ENCODE measurements at regions not wholly inside any gene's neighbourhood (a gene's known extent, or its start where the extent isn't known, plus 50 kb on each side); places are given as distances from the start of the nearest gene placed in this dataset.
A peak's percentile ranks its signal among the peaks of the same experiment; 100 is the strongest.

- H3K36me3 ChIP-seq: no peaks in the 10 kb centered on the region
- peaks cover 6% of the 10 kb centered on the region for H3K4me1 ChIP-seq (ENCODE audit: insufficient read depth)
- no peaks in the 10 kb centered on the region for H3K9me3 ChIP-seq
- no peak for TF ChIP-seq POLR2A (IDR thresholded peaks at IDR 0.05)
- TF ChIP-seq, protein P1, sequence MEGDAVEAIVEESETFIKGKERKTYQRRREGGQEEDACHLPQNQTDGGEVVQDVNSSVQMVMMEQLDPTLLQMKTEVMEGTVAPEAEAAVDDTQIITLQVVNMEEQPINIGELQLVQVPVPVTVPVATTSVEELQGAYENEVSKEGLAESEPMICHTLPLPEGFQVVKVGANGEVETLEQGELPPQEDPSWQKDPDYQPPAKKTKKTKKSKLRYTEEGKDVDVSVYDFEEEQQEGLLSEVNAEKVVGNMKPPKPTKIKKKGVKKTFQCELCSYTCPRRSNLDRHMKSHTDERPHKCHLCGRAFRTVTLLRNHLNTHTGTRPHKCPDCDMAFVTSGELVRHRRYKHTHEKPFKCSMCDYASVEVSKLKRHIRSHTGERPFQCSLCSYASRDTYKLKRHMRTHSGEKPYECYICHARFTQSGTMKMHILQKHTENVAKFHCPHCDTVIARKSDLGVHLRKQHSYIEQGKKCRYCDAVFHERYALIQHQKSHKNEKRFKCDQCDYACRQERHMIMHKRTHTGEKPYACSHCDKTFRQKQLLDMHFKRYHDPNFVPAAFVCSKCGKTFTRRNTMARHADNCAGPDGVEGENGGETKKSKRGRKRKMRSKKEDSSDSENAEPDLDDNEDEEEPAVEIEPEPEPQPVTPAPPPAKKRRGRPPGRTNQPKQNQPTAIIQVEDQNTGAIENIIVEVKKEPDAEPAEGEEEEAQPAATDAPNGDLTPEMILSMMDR (IDR thresholded peaks at IDR 0.05): no peak
- no peak overlapping the region for H3K4me3 ChIP-seq
- peak in 2 of 5 donors; percentile 37 to 44 for DNase-seq
- peak overlapping the region; percentile 26 to 59 for H3K27ac ChIP-seq
- 11 to 27% (median 13%) methylated on average over 7 of the region's 7 CpGs for WGBS, 3 donors
- intact Hi-C loops (cut with DNase I): no loop called here
- H3K27me3 ChIP-seq: no peaks in the 10 kb centered on the region
Observed at GRCh38 chr3:56970461-56970879, 90.0 kb upstream of the SPATA12 start.

- no peak overlapping the region for H3K4me3 ChIP-seq
- H3K36me3 ChIP-seq: no peaks in the 10 kb centered on the region
- peaks cover 3% of the 10 kb centered on the region for H3K4me1 ChIP-seq (ENCODE audit: insufficient read depth)
- intact Hi-C loops (cut with DNase I): no loop called here
- no peak for DNase-seq
- no peaks in the 10 kb centered on the region for H3K9me3 ChIP-seq
- TF ChIP-seq, protein P1 (IDR thresholded peaks at IDR 0.05): no peak
- TF ChIP-seq EP300 (IDR thresholded peaks at IDR 0.05) (no peak), POLR2A (IDR thresholded peaks at IDR 0.05) (no peak)
- no peaks in the 10 kb centered on the region for H3K27me3 ChIP-seq
- H3K27ac ChIP-seq: peak overlapping the region in 1 of 2 donors; percentile 59
- WGBS, 3 donors: 14 to 21% (median 18%) methylated on average over 1 of the region's 1 CpG
Observed at GRCh38 chr3:56969851-56970250, 90.6 kb upstream of the SPATA12 start.

DNA sequence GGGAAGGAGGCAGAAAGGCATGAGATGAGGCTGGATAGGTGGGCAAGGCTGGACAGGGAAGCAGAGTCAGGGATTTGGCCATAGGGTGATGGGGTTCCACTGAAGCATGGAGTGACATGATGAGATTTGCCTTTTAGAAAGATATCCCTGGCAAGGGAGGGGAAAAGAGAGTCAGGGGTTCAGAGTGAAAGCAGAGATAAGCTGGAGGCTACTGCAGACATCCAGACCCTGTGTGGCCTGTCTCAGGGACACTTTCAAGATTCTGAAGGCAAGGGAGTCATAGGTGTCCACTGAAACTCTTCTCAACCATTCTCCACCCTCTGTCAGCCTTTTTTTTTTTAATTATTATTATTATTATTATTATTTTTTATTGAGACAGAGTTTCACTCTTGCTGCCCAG is 94.0 kb upstream of the SPATA12 start:
- TF ChIP-seq EP300 (IDR thresholded peaks at IDR 0.05): no peak
- no peak for TF ChIP-seq POLR2A (IDR thresholded peaks at IDR 0.05)
- TF ChIP-seq, protein P1 (IDR thresholded peaks at IDR 0.05): no peak
- no peaks in the 10 kb centered on the region for H3K9me3 ChIP-seq
- no peak overlapping the region for H3K4me3 ChIP-seq

GRCh38 chr3:56966104-56966503 is 94.4 kb upstream of the SPATA12 start:
- intact Hi-C loops (cut with DNase I): no loop called here
- DNase-seq: no peak
- 97 to 98% (median 98%) methylated on average over 1 of the region's 1 CpG for WGBS, 3 donors
- peaks cover 2% of the 10 kb centered on the region for H3K4me1 ChIP-seq (ENCODE audit: insufficient read depth)
- no peak overlapping the region for H3K27ac ChIP-seq
- no peaks in the 10 kb centered on the region for H3K9me3 ChIP-seq
- no peak overlapping the region for H3K4me3 ChIP-seq
- TF ChIP-seq POLR2A (IDR thresholded peaks at IDR 0.05): no peak
- TF ChIP-seq EP300 (IDR thresholded peaks at IDR 0.05): no peak
- TF ChIP-seq, protein P1 (IDR thresholded peaks at IDR 0.05): no peak
- no peaks in the 10 kb centered on the region for H3K36me3 ChIP-seq
- H3K27me3 ChIP-seq: no peaks in the 10 kb centered on the region

More for the DNA sequence above, 94.0 kb upstream of the SPATA12 start:
- Histone ChIP-seq H3K4me1 (ENCODE audit: insufficient read depth) (peaks cover 2% of the 10 kb centered on the region), H3K36me3 (no peaks in the 10 kb centered on the region), H3K27me3 (no peaks in the 10 kb centered on the region), H3K27ac (no peak overlapping the region)
- no peak for DNase-seq
- intact Hi-C loops (cut with DNase I): no loop called here

GRCh38 chr3:56962922-56963321 is 97.5 kb upstream of the SPATA12 start:
- H3K4me3 ChIP-seq: no peak overlapping the region
- H3K27me3 ChIP-seq: no peaks in the 10 kb centered on the region
- H3K36me3 ChIP-seq: no peaks in the 10 kb centered on the region
- no peak for DNase-seq
- no peak for TF ChIP-seq EP300 (IDR thresholded peaks at IDR 0.05)
- TF ChIP-seq, protein P1 (IDR thresholded peaks at IDR 0.05): no peak
- intact Hi-C loops (cut with DNase I): no loop called here
- no peak overlapping the region for H3K27ac ChIP-seq
- WGBS, 3 donors: 95 to 98% (median 97%) methylated on average over 2 of the region's 2 CpGs
- no peaks in the 10 kb centered on the region for H3K9me3 ChIP-seq
- peaks cover 2% of the 10 kb centered on the region for H3K4me1 ChIP-seq (ENCODE audit: insufficient read depth)
